ENCODE measurements at regions not wholly inside any gene's neighbourhood (a gene's known extent, or its start where the extent isn't known, plus 50 kb on each side); places are given as distances from the start of the nearest gene placed in this dataset.

- Histone ChIP-seq H3K9me3 (no peaks in the 10 kb centered on the region), H3K4me3 (no peak overlapping the region)
These were observed 66.6 kb upstream of the CPHXL start for GRCh38 chr16:75792771-75793492.

GRCh38 chr16:75793641-75794040 lies 67.4 kb upstream of the CPHXL start:
- no peak for TF ChIP-seq CTCF (IDR thresholded peaks at IDR 0.05)
- ATAC-seq (no peak), DNase-seq (no peak)
- WGBS, 3 donors: 36 to 44% (median 41%) methylated on average over 4 of the region's 4 CpGs
- no peaks in the 10 kb centered on the region for H3K27me3 ChIP-seq (ENCODE audit: insufficient read depth in 3 of 3, low read length in 2 of 3)
- H3K4me1 ChIP-seq: no peaks in the 10 kb centered on the region
- H3K36me3 ChIP-seq (ENCODE audit: insufficient read depth in 1 of 2, low read depth in 1 of 2): no peaks in the 10 kb centered on the region
- H3K9me3 ChIP-seq: no peaks in the 10 kb centered on the region
- no peak overlapping the region for H3K4me3 ChIP-seq
- intact Hi-C loops (cut with DNase I): no loop called here
- no peak overlapping the region for H3K27ac ChIP-seq

More at GRCh38 chr16:75792771-75793492, 66.6 kb upstream of the CPHXL start:
- DNase-seq (no peak), ATAC-seq (no peak)
- intact Hi-C loops (cut with DNase I): no loop called here
- TF ChIP-seq CTCF (IDR thresholded peaks at IDR 0.05): no peak
- Histone ChIP-seq H3K27me3 (ENCODE audit: insufficient read depth in 3 of 3, low read length in 2 of 3) (no peaks in the 10 kb centered on the region), H3K27ac (no peak overlapping the region), H3K4me1 (no peaks in the 10 kb centered on the region), H3K36me3 (ENCODE audit: insufficient read depth in 1 of 2, low read depth in 1 of 2) (no peaks in the 10 kb centered on the region)
- 78 to 81% (median 80%) methylated on average over 7 of the region's 7 CpGs for WGBS, 3 donors

- intact Hi-C loops (cut with DNase I): no loop called here
- no peaks in the 10 kb centered on the region for H3K9me3 ChIP-seq
- DNase-seq: no peak
- H3K27ac ChIP-seq: no peak overlapping the region
- H3K36me3 ChIP-seq (ENCODE audit: insufficient read depth in 1 of 2, low read depth in 1 of 2): no peaks in the 10 kb centered on the region
- no peak overlapping the region for H3K4me3 ChIP-seq
- TF ChIP-seq CTCF (IDR thresholded peaks at IDR 0.05): no peak
- 64 to 75% (median 67%) methylated on average over 4 of the region's 4 CpGs for WGBS, 3 donors
- no peak for ATAC-seq
- no peaks in the 10 kb centered on the region for H3K27me3 ChIP-seq (ENCODE audit: insufficient read depth in 3 of 3, low read length in 2 of 3)
- H3K4me1 ChIP-seq: no peaks in the 10 kb centered on the region
These were observed 68.1 kb upstream of the CPHXL start for GRCh38 chr16:75794426-75794825.

GRCh38 chr16:75798714-75799113 lies 72.4 kb upstream of the CPHXL start:
- WGBS, 3 donors: 66 to 80% (median 71%) methylated on average over 4 of the region's 4 CpGs
- no peak for ATAC-seq
- no peak for TF ChIP-seq CTCF (IDR thresholded peaks at IDR 0.05)
- Histone ChIP-seq H3K9me3 (no peaks in the 10 kb centered on the region), H3K4me3 (no peak overlapping the region), H3K27me3 (ENCODE audit: insufficient read depth in 3 of 3, low read length in 2 of 3) (peaks cover 0 to under 1% (median 0%) of the 10 kb centered on the region in 3 donors), H3K4me1 (no peaks in the 10 kb centered on the region), H3K27ac (no peak overlapping the region), H3K36me3 (ENCODE audit: insufficient read depth in 1 of 2, low read depth in 1 of 2) (no peaks in the 10 kb centered on the region)
- intact Hi-C loops (cut with DNase I): no loop called here
- no peak for DNase-seq

GRCh38 chr16:75801307-75801706 lies 75.0 kb upstream of the CPHXL start:
- 35 to 39% (median 39%) methylated on average over 3 of the region's 3 CpGs for WGBS, 3 donors
- H3K36me3 ChIP-seq (ENCODE audit: insufficient read depth in 1 of 2, low read depth in 1 of 2): no peaks in the 10 kb centered on the region
- H3K4me3 ChIP-seq: no peak overlapping the region
- intact Hi-C loops (cut with DNase I): loop anchor here in 1 of 2 donors (5.0 kb wide), 1 partner anchor 426 kb away; no protein-coding TSS in a partner anchor
- no peak for ATAC-seq
- no peaks in the 10 kb centered on the region for H3K4me1 ChIP-seq
- H3K9me3 ChIP-seq: no peaks in the 10 kb centered on the region
- H3K27ac ChIP-seq: no peak overlapping the region
- no peak for DNase-seq
- peaks cover 0 to 3% (median 0%) of the 10 kb centered on the region in 3 donors for H3K27me3 ChIP-seq (ENCODE audit: insufficient read depth in 3 of 3, low read length in 2 of 3)
- TF ChIP-seq CTCF (IDR thresholded peaks at IDR 0.05): no peak

All from psoas muscle (tissue), 7 donors.